ENCODE measurements at regions not wholly inside any gene's neighbourhood (a gene's known extent, or its start where the extent isn't known, plus 50 kb on each side); places are given as distances from the start of the nearest gene placed in this dataset.

DNA sequence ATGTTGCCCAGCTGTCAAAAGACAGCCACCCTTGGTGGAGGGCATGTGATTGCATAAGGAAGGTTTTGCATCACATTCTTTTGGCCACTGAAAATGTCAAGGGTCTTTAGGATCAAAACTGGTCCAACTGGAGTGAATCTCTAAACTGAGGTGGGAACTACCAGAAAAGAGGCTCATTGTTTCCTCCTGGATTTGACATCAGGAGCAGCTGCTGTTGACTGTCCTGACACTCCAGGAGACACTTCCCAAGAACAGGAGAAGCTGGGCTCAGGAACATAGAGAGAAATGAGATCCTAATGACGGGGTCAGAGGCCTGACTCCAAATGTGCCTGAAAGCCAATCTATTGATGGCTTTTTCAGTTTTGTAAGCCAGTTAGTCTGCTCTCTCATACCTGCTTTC lies 105.3 kb upstream of the LRIG1 start:
- TF ChIP-seq, protein P1, sequence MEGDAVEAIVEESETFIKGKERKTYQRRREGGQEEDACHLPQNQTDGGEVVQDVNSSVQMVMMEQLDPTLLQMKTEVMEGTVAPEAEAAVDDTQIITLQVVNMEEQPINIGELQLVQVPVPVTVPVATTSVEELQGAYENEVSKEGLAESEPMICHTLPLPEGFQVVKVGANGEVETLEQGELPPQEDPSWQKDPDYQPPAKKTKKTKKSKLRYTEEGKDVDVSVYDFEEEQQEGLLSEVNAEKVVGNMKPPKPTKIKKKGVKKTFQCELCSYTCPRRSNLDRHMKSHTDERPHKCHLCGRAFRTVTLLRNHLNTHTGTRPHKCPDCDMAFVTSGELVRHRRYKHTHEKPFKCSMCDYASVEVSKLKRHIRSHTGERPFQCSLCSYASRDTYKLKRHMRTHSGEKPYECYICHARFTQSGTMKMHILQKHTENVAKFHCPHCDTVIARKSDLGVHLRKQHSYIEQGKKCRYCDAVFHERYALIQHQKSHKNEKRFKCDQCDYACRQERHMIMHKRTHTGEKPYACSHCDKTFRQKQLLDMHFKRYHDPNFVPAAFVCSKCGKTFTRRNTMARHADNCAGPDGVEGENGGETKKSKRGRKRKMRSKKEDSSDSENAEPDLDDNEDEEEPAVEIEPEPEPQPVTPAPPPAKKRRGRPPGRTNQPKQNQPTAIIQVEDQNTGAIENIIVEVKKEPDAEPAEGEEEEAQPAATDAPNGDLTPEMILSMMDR (IDR thresholded peaks at IDR 0.05; ENCODE audit: insufficient read depth, low read length, poor library complexity, severe bottlenecking): no peak
- no peak for TF ChIP-seq EZH2phosphoT487 (conservative IDR thresholded peaks at IDR 0.05; ENCODE audit: low read length)

Measured in SU-DHL-6 (cell line).